HG02623 (cell line): ENCODE measurements at regions not wholly inside any gene's neighbourhood (a gene's known extent, or its start where the extent isn't known, plus 50 kb on each side); places are given as distances from the start of the nearest gene placed in this dataset.

Experiments
- ATAC-seq: cut with Tn5 transposase; IDR thresholded peaks from one replicate; pipeline ENCODE4 v1.9.1; 2021; ENCODE audit warnings: moderate library complexity; ENCODE audit not compliant: unreplicated experiment

DNA sequence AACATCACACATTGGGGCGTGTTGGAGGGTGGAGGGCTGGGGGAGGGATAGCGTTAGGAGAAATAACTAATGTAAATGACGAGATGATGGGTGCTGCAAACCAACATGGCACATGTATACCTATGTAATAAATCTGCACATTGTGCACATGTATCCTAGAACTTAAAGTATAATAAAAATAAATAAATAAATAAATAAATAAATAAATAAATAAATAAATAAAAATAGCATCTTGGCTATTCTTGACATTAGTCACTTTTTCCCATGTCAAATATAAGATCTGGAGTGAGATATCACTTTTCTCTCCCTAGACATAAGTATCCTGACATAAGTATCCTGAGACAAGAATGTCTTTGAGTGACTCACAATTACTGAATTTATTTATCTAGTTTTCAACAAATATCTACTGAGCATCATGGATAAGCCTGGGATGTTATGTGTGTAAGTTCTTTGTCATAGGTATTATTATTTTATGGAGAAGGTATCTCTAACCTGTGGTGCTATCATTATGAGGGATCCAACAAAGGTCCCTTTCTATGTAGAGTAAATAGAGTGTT lies 691.3 kb downstream of the SORCS1 start:
- ATAC-seq, result no peak

DNA sequence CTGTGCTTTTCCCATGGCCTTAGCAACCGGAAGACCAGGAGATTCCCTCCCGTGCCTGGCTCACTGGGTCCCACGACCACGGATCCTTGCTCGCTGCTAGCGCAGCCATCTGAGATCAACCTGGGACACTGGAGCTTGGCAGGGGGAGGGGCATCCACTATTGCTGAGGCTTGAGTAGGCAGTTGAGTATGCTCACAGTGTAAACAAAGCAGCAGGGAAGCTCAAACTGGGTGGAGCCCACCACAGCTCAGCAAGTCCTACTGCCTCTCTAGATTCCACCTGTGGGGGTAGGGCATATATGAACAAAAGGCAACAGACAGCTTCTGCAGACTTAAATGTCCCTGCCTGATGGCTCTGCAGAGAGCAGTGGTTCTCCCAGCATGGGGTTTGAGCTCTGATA lies 697.0 kb downstream of the SORCS1 start:
- ATAC-seq, result no peak

GRCh38 chr10:106457522-106457921 lies 707.0 kb downstream of the SORCS1 start:
- no peak for ATAC-seq

DNA sequence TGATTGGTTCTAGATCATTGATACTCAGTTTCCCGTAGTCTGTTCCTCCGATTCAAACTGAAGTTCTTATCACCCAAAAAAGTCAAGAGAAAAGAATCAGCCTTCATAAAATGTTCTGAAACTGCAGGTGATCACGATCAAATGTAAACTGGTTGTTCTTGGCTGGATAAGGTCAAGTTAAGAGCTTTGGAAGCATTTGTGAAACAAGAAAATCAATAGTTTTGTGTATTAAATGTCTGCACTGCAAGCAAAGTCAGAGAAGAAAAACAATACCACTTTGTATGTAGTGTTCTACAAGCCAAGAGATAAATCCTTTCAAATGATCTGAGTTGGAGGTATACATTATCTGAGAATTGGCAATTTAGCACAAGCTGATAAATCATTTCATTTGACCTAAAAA lies 710.3 kb downstream of the SORCS1 start:
- ATAC-seq, result no peak

GRCh38 chr10:106450966-106451365 lies 713.5 kb downstream of the SORCS1 start:
- ATAC-seq, result no peak

DNA sequence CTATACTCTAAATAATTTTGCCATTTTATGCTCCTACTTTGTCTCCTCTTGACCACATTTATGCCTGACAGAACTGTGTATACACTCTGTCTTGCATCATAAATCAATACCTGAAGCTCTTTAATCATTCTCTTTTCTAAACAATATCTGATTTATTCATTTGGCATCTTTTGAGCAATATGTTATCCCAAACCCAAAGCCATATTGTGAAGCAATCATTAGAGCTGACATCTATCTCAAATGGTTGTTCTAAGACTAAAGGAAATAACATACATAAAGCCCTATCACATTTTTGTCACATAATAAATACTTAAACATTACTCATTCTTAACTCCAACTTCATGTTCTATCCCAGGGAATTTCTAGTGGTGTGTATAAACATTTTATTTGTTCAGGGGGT lies 717.6 kb downstream of the SORCS1 start:
- no peak for ATAC-seq

GRCh38 chr10:106442223-106442622 lies 722.3 kb downstream of the SORCS1 start:
- no peak for ATAC-seq

- ATAC-seq, result no peak
Observed at GRCh38 chr10:106440767-106441166, 723.7 kb downstream of the SORCS1 start.

DNA sequence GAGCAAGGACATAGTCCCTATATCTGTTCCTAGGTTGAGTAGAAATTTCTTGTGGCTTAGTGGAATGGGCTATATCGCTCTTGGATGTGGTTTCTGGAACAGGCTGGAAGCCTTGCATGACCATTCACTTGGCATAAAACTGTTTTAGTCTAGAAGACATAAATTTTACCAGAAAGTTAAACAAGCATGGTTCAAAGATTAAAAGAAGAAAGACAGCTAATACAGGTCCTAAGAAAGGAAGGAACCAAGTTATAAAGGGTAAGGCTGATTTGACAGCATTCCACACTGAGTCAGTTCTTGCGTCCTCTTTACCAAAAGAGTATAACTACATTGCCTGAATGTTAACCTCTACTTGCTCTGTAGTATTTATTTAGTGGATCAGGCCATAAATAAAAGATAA lies 724.2 kb downstream of the SORCS1 start:
- no peak for ATAC-seq

DNA sequence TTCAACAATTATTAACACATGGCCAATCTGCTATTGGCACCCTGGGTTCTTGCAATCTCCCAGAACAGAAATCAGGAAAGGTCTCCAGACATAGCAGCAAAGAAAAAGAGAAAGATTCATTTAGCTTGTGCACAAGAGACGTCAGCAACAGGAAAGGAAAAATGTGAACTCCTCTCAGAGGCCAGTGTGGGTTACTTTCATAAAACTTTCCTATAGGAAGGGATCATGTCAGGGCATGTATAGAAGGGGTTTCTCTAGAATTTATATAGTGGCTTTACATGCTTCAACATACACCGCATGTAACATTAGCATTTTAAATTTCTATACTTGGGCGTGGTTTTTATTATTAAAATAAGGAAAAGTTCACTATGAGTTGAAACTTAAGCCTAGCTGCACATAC lies 725.1 kb downstream of the SORCS1 start:
- no peak for ATAC-seq

DNA sequence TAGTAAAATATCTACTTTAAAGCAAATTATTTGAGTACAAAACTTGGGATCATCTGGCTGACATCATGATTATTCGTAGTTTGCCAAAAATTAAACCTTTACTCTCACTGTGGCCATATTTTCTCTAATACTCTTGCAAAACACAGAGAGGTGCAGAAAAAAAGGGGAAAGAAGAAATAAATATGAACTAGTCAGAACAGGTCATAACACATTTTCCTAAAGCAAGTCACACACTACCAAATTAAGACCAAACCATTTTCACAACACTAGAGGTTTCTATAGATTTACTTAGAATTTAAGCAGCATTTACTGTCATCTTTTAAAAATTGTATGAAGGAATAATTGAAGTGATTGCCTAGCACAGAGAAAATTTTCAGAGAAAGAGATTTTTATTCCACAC lies 726.1 kb downstream of the SORCS1 start:
- ATAC-seq, result no peak

- no peak for ATAC-seq
Observed at GRCh38 chr10:106436123-106436715, 728.3 kb downstream of the SORCS1 start.

GRCh38 chr10:106435081-106435480 lies 729.4 kb downstream of the SORCS1 start:
- ATAC-seq, result no peak

DNA sequence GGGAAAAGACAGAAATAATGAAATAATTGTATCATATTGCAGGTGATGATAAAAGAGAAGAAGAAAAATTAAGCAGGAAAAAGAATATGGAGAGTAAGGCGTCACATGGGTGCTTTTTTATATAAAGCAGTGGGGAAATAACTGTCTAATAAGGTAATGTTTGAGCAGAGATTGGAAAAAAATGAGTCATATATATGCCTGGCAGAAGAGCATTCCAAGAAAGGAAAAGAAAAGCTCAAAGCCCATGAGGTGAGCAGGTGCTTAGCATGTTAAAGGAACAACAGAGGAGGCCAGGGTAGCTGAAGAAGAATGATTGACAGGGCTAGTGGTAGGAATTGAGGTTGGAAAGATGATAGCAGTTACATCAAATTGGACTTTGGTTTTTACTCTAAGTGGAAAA lies 739.5 kb downstream of the SORCS1 start:
- ATAC-seq, result no peak

- ATAC-seq, result no peak
Observed at GRCh38 chr10:106424054-106424453, 740.5 kb downstream of the SORCS1 start.

DNA sequence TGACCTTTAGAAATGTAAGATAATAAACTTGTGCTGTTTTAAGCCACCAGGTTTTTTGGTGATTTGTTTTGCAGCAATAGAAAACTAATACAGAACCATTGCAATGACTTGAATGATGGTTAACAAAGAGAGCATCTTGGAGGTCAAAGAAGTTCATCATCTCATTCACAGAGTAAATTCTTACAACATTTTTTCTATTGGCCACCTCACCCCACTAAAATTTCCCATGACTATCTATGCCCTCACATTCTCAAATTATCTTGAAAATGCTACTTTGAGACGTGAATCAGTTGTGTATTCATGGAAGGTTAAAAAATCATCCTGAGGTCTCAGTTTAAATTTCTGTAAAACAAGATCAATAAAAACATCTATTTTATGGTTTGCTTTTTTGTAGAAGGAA lies 754.2 kb downstream of the SORCS1 start:
- ATAC-seq, result no peak

- ATAC-seq, result no peak
Observed at GRCh38 chr10:106405141-106405540, 759.4 kb downstream of the SORCS1 start.

DNA sequence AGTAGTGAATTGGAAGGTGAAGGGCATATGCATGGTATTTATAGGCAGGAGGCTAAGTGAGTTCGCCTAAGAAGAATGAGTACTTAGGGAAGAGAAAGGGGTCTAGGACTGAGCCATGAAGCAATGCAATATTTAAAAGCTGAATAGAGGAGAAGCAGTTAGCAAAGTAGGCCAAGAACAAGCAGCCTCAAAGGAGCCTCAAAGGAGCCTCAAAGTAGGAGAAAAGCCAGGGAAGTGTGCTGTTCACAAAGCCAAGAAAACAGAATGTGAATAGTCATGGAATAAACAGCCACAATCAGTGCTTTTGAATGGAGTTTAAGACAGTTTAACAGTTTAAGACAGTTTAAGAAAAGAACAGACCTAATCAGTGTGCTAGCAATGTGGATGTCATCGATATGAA lies 762.0 kb downstream of the SORCS1 start:
- ATAC-seq, result no peak

- ATAC-seq, result no peak
Observed at GRCh38 chr10:106401967-106402366, 762.5 kb downstream of the SORCS1 start.

GRCh38 chr10:106401161-106401560 lies 763.3 kb downstream of the SORCS1 start:
- ATAC-seq, result no peak

DNA sequence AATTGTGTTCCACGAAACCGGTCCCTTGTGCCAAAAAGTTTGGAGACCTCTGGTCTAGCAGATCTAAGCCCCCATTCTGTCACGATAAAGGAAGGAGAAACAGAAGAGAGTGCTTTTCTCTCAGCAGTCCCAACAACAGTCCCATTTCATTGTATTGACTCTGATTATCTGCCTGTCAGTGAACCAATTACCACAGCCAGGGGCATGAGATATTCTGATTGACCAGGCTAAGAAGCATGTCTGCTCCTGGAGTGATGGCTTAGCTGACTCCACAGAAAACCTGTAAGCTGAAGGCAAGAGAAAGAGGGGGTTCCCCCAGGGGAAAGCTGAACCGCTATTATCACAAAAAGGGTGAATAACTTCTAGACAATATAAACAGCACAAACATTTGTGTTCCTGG lies 765.4 kb downstream of the SORCS1 start:
- no peak for ATAC-seq

DNA sequence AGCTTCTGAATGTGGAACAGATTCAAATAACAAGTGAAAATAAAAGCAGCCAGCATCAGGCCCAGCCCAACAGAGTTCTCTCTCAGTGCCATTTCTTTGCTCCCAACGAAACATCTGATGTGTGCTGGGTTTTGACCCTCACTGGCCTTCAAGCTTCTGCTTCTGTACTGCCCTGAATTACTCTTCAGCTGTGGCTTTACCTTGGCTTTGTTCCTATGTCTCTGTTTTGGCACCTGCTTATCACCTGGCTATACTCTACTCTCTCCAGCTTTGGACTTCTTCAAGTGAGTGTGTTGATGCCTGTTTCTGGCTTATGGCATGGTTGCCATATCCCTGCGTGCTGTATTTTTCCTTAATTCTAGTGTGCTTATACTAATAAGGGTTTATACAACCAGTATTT lies 768.3 kb downstream of the SORCS1 start:
- ATAC-seq, result no peak

DNA sequence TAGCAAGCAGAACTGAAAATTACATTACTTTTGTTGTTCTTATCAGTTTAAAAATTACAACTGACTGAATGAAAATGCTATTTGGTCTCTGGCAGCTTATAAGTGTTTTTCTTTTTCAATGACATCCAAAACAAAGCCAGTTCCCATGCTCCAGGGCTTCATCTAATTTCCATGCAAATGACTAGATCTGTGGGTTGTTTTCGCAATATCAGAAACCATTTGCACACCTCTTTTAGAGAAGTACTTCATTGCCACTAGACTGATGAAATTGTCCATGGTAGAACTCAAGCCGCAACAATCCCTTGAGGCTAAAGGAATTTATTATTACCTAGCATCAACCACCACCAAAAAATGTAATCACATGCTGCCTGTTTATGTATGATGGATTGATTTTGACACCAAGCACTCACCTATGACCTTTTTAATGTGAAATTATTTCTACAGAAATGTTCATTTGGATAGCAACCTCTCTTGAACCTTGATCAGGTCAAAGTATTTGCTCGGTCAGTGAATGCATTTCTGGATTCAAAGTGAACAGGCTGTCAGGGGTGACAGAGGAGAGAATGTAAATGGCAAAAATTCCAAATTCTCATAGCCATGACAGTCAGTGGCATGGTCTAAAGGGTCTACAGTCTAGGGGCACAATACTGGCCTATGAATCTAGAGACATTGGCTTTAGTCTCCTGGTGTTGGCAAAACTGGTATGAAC lies 769.3 kb downstream of the SORCS1 start:
- ATAC-seq, result no peak
